Loucy (cell line): ENCODE measurements at regions not wholly inside any gene's neighbourhood (a gene's known extent, or its start where the extent isn't known, plus 50 kb on each side); places are given as distances from the start of the nearest gene placed in this dataset.
"Not testable (repeated sequence)": the region's sequence is repeated elsewhere in the genome, so short reads cannot be mapped to it uniquely, and the experiment has no call there.

Source experiments
- EZH2phosphoT487 ChIP-seq: fragments of 200-600 bp; IDR thresholded peaks from 2 replicates; pipeline ENCODE4 v1.6.1; 2018; ENCODE audit warnings: antibody characterized with exemption, mild to moderate bottlenecking, moderate library complexity, borderline replicate concordance
- TF ChIP-seq, protein P1 (sequence below): fragments of 200-600 bp; sonication (generic); conservative IDR thresholded peaks from 2 replicates; pipeline ENCODE4 v1.5.1; 2014; ENCODE audit warnings: mild to moderate bottlenecking, antibody characterized with exemption, low read length

DNA sequence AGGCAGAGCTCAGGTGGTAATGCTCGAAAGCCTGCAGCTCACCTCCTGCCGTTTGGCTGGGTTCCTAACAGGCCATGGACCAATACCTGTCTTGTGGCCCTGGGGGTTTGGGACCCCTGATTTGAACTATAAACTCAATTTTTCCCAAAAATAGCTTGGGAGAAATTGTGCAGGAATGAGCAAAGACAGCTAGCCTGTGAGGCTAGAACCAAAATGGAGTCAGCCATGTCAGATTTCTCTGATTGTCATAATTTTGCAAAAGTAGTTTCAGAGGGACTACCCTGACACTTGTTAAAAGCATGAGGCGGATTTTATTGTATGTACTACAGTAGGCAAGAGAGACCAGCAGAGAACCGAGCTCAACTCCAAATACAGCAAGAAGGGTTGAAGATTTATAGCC lies 91.8 kb downstream of the PPIAL4G start:
- TF ChIP-seq, protein P1, sequence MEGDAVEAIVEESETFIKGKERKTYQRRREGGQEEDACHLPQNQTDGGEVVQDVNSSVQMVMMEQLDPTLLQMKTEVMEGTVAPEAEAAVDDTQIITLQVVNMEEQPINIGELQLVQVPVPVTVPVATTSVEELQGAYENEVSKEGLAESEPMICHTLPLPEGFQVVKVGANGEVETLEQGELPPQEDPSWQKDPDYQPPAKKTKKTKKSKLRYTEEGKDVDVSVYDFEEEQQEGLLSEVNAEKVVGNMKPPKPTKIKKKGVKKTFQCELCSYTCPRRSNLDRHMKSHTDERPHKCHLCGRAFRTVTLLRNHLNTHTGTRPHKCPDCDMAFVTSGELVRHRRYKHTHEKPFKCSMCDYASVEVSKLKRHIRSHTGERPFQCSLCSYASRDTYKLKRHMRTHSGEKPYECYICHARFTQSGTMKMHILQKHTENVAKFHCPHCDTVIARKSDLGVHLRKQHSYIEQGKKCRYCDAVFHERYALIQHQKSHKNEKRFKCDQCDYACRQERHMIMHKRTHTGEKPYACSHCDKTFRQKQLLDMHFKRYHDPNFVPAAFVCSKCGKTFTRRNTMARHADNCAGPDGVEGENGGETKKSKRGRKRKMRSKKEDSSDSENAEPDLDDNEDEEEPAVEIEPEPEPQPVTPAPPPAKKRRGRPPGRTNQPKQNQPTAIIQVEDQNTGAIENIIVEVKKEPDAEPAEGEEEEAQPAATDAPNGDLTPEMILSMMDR, result not testable (repeated sequence)
- not testable (repeated sequence) for TF ChIP-seq EZH2phosphoT487
